GM19043 (cell line): ENCODE measurements at regions not wholly inside any gene's neighbourhood (a gene's known extent, or its start where the extent isn't known, plus 50 kb on each side); places are given as distances from the start of the nearest gene placed in this dataset.
"Not testable (repeated sequence)": the region's sequence is repeated elsewhere in the genome, so short reads cannot be mapped to it uniquely, and the experiment has no call there.

Experiments used
- ATAC-seq: cut with Tn5 transposase; IDR thresholded peaks from one replicate; pipeline ENCODE4 v1.9.1; 2021; ENCODE audit warnings: low read depth; ENCODE audit not compliant: unreplicated experiment

DNA sequence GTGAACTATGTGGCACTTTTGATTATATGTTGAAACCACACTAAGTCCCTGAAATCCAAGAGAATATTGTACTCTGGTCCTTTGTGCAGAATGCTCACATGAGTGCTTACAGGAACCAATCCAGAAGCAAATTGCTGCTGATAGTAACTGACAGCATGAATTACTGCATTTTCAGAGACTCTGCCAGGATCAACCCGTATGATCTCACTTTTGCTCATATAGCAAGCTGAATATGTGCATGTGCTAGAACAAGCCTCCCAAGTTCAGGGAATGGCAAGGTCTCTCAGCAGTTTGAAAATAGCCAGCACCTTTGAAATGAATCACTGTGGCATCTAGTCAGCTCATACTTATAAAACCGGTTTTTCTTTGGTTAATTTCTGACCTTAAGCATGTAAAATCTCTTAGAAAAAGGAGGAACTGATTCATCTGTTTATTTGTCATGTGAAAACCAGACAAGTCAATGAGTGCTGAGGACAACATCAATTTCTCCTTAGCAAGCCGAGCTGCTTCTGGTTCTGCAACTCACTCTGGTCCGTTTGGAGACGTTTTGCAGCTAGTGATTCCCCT lies 215.7 kb upstream of the ELL2 start:
- ATAC-seq: peak; percentile 66

DNA sequence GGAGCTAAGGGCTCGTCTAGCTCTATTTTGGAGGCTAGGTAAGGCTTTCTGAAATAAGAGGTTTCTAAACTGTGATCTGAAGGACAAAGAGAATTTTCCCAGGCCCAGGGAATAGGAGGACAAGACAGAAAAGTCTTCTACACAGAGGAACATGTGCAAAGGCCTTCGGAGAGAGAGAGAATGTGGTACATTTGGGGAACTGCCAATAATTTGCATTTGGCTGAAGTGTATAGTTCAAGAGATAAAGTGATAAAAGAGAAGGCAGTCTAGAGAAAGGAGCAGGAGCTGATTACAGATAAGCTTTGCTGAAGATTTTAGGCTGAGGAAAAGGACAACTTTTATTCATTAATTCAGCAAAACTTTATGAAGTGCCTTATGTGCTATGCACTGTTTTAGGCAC lies 214.4 kb upstream of the ELL2 start:
- ATAC-seq: no peak

DNA sequence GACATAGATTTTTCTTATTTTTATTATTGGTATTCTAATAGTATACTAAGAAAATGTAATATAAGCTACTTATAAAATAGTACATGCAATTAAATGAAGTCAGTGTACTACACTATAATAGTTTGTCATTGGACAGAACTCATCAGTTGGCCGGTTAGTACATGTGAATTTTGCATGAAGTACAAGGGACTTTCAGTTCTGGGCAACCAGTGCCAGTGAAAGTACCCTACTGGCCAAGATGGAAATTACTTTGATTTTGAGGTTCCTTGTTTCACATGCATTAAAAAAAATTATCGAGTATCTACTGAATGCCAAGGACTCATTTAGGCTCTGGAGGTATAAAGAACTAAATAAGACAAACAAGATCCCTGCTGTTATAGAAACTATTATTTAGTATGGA lies 213.4 kb upstream of the ELL2 start:
- no peak for ATAC-seq

DNA sequence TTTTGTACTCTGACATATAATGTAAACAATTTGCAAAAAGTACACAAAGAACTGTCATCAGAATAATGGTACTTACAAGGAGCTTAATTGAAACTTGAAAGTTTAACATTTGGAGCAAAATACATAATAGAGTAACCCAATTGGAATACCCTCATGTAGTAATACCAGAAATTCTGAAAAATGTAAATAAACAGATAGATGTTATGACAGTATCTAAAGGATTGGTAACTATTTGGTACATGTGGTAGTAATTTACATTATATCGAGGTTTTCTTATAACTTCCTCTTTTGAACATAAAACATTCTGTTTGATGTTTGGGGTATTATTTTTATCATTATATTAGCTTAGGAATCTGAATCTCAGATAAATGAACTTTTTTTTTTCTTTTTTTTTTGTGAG lies 211.7 kb upstream of the ELL2 start:
- ATAC-seq: no peak

DNA sequence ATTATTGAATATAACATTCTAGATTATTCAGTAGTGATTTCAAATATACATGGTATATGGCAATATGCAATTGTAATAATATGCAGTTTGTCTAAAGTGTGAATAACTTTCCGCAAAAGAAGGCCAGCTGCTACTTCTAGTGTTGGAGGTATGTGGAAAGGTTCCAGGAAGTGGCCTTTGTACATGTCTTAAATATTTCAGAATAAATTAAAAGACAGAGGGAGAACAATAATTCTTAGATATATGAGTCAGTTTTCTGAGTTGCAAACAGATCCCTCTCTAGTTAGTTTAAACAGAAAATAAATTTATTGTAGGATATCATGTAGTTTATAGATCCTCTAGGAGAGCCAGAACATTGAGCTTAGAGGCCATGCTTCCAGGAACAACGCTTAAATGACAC lies 210.8 kb upstream of the ELL2 start:
- ATAC-seq: no peak

DNA sequence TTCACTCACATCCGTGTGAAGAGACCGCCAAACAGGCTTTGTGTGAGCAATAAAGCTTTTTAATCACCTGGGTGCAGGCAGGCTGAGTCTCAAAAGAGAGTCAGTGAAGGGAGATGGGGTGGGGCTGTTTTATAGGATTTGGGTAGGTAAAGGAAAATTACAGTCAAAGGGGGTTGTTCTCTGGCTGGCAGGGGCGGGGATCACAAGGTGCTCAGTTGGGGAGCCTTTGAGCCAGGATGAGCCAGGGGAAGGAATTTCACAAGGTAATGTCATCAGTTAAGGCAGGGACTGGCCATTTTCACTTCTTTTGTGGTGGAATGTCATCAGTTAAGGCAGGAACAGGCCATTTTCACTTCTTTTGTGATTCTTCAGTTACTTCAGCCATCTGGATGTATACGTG lies 210.3 kb upstream of the ELL2 start:
- not testable (repeated sequence) for ATAC-seq

DNA sequence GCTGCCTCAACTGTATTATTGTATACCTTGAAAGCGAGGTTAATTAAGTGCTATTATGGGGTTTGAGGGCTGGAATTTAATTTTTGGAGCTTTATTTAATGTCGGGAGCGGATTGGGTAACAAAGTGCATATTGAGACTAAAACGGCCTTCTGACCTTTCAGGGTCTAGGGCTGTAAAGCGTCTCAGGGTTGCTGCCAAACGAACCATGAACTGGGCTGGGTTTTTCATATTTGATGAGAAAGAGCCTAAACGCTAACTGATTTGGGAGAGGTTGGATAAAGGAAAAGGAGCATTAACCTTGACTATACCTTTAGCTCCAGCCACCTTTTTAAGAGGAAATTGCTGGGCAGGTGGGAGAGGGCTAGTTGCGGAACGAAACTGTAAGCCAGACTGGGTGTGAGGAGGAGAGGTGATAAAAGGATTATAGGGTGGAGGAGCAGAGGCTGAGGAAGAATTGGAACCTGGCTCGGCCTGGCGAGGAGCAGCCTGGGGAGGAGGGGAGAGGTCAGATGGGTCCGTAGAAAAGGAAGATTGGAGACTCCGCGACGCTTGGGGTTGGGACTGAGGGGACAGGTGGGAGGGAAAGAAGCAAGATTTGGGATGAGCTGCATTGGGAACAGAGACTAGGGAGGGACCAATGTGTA lies 209.0 kb upstream of the ELL2 start:
- ATAC-seq: not testable (repeated sequence)

DNA sequence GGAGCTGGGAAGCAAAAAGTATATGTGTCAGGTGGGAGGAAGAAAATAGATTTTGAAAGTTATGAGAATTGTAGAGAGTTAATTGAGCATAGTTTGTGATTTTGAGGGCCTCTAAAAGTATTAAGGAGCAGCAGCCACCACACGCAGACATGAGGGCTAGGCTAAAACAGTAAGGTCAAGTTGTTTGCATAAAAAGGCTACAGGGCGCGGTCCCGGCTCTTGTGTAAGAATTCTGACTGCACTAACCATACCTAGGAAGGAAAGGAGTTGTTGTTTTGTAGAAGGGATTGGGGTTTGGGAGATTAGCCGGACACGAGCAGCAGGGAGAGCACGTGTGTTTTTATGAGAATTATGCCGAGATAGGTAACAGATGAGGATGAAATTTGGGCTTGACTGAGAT lies 207.2 kb upstream of the ELL2 start:
- ATAC-seq: not testable (repeated sequence)

DNA sequence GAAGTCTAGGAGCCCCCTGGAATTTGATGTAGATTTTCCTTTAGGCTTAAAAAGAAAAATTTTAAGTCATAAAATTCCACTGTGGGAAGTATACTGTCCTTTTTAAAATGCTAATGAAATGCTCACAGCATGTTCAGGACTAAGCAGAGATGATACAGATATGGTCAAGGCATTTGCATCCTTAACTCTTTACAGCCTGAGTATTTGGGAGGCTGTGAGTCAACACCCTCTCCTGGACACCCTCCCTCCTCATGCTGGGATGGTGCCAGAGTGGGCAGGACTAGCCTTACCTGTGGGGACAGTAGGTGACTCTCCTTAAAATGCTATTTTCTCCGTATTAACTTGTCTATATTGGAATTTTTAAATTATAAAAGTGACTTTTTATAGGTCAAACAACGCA lies 197.4 kb upstream of the ELL2 start:
- no peak for ATAC-seq

DNA sequence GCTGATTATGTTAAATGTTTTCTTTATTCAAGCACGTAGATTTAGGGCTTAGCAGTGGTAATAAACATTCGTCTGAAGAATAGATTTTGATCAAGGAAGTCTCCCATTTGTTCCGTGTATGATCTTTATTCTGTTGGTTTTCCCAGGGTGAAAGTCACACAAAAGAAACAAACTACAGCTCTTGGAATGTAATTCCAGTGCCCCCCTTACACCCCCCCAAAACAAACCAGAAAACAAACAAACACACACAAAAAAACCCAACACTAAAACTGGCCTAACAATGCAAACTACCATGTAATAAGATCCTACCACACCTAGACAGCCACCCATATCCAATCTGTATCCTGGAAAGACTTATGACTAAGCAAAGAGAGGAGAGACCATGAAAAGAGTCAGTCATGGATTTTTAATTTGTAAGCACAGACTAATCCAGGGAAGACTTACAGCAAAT lies 196.2 kb upstream of the ELL2 start:
- no peak for ATAC-seq

DNA sequence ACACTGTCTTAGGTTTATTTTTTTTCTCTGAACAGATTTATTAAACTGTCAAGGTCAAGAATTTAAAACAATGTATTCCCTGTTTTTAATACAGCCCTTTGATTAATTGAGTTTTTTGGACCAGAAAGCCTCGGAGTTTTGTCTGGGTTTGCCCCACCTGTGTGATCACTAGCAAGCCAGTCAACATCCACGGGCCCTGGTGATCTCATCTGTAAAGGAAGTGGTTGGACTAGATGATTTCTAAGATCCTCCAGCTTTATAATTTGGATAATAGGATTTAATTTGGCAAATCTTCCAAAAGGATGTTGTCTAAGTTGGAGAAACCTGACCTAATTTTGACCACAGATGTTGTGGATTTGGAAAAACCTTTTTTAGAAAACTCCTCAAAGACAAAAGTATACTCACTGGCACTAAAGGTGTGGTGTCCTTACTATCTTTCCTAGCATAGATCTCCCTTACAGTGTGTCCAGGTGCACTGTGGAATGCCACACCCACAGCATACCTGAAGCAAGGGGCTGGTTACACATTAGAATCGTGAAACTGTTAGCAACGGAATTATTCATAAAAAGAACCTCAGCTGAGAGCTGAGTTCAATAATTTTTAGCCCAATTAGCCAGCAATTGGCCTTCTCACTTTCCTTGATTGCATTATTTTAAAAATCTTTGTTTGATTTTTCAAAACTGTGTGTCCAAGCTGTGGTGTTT lies 195.6 kb upstream of the ELL2 start:
- no peak for ATAC-seq

DNA sequence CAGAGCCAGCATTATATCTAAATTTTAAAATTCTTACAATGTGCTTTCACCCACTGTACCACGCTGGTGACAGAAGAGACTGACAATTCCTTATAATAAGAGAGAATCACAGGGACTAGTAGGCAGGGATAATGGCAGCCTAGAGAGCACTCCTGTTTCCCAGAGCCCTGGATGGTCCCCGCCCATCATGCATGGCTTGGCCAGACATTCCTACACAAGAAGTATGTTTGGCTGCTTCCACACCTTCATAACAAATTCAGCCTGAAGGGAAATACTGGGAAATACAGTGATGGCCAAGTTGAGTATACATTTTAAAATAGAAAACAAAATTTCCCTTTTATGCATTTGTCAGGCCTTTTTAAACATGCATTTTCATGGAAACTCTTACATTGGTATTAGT lies 193.5 kb upstream of the ELL2 start:
- no peak for ATAC-seq

DNA sequence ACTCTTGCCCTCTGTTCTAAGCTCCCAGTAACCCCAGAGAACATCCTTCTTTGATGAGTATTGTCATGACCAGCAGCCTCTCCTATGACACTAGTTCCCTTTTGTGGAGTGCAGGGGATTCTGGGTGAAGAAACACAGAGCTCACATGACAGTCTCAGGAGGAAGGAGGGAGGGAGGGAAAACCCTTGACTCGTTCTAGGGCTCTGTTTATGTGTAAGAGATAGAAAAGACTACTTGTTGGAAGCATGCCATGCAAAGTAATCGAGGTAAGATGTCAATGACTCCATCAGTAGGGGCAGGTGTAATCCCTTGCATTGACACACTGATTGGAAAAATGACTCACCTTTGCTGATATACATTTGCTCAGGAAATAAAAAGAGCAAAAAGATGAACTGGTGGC lies 190.2 kb upstream of the ELL2 start:
- ATAC-seq: no peak

DNA sequence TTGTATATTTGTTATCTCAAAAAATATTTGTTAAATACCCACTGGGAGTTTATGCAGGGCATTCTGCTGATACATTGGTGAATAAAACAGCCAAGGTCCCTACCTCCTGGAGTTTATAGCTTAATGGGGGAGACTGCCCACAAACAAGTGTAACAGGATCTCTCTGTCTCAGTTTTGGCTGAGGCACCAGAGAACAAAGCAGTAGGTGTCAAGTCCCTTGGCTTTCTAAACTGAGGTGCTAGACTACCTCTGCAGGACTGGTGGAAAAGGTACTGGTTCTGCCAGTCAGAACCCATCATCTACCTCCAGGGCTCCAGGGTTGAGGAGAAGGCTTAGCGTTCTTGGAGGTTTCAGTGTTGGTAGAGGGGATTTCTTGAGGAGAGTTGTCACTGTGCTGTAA lies 188.4 kb upstream of the ELL2 start:
- no peak for ATAC-seq

DNA sequence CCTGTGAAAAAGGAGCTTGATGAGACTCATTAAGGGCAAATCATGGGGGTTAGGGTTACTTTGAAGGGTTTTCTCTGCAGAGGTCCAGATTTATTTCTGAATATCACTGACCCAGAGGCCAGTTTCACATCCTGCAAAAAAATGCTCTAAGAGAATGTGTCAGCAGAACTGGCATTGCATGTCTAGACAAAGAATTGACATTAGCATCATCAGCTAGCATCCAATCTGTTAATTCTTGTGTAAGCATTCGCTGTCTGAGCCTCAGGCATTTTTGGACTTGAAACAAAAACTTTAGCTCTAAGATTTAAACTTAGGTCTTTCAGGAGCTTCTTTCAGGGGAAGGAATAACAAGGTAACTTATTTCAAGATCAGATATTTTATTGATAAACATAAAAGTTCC lies 187.9 kb upstream of the ELL2 start:
- ATAC-seq: no peak

DNA sequence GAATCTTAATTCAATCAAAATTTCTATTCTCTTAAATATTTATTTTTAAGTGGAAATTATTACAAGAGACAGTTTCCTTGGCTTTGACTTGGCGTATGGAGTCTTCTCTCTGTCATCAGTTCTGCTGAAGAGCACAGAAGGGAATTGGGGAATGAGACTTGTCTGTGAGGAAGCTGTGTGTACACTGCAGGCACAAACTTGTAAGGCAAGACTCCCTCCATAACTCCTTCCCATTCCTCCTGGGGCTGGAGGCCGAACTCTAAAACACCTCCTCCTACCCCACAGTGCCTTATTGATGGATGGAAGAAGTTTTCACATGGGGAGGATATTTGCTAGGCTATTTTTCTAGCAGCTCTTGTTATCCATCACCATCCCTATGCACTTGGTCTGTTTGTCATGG lies 187.4 kb upstream of the ELL2 start:
- no peak for ATAC-seq

DNA sequence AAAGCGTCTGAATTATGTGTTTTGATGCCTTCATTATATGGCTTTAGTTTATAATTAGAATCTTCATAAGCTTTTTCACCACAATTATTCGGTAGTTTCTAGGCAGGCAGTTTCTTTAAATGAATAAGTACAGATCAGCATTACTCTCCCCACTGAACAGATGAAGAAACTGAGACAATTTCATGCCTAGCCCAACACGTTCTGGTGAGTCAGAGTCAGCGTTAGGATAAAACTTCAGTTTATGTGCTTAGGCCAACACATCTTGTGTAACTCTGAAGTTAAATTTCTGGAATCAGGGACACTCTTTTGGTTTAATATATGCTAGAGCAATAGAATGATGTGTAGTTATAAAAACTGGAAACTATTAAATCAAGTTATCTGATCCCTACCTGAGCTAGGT lies 186.7 kb upstream of the ELL2 start:
- ATAC-seq: no peak

DNA sequence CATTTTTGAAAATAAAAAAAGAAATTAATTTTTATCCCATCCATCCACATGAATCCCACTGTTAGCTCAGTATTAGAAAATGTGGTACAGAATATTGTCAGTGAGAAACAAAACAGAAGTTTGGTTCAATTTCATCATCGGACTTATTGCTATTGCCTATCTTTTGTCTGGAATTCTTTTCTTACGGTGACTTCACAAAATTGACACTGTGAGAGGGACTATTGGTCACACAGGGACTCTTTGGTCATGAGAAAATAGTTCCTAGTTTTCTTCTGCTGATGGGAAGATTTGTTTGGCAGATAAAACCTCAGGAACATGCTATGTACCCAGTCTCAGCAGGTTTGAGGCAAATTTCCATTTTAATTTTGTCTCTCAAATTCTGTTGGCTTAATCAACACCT lies 186.2 kb upstream of the ELL2 start:
- ATAC-seq: no peak

DNA sequence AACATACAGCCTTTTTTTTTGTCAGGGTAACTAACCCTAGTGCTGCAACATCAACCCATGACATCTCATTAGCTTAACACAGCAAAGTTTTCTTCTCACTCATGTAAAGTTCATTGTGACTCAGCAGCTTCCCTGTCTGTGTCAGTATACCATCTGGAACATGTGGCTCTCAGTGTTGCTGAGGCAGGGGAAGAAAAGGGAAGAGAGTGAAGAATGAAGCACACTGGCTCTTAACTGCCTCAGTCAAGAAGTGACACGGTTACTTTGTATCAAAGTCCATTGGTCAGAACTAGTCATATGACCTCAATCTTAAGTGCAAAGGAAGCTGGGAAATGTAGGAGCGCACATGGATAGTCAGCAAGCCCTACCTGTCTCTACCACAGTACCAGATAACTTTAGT lies 185.0 kb upstream of the ELL2 start:
- ATAC-seq: no peak

DNA sequence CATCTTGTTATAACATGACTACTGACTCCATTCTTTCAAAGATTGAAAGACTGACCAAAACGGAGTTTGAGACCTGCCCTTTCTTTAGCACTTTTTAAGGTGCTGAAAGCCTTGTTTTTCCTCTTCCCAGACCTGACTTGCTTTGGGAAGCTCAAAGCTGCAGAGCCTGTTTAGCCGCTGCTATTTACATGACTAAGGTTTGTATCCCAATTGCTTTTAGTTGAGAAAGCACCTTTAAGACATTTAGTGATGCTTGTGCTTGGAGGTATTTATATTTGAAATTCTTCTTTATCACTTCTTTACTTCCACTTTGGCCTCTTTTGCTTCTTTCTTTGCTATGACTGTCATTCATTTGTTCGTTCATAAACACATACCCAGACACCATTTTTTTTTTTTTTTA lies 182.6 kb upstream of the ELL2 start:
- ATAC-seq: no peak

DNA sequence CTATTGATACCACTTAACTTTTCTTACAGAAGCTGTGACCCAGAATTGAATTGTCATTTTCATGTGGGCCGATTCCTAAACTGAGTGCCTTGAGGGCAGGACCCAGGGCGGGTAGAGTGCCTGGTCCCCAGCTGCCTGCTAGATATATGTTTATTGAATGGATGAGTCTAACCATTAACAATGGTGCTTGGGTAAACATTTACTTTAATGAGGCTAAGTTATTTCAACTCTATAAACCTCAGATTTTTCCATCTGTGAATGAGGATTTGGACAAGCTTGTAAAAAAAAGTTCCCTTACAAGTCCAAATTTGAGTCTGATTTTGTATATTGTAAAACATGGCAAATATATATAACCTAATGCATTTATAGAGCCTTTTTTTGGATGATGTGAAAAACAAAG lies 181.8 kb upstream of the ELL2 start:
- ATAC-seq: no peak

DNA sequence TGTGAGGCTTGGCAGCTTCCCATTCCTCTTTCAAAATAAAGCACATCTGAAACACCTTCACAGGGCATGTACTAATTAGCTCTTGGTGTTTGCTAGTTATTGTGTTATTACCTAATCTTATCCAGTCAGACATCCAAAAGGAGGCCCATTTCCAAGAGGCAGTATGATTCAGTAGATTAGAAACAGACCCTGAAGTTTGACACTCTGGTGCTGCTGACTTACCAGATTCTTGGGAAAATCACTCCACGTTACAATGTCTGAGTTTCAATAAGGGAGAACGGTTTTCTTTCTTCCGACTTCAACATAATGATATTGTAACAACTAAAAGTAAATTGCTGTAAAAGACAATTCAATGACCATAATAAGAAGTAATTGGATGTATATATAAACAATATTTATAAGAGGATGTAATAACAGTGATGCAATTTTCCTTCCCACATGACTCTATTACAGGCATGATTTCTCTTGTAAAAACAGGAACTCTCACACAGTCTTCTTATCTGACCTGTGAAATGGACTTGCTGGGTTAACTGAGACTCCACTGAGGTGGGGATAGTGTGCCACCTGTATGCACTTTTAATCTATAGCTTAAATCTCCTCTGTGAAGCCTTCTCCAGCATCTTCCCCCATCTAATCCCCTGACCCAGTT lies 181.3 kb upstream of the ELL2 start:
- no peak for ATAC-seq
